ENCODE measurements at regions not wholly inside any gene's neighbourhood (a gene's known extent, or its start where the extent isn't known, plus 50 kb on each side); places are given as distances from the start of the nearest gene placed in this dataset.

- no peak for DNase-seq (ENCODE audit: low read depth)
- no peak overlapping the region for H3K4me3 ChIP-seq (ENCODE audit: control insufficient read depth, low read depth, low read length)
- no peak for TF ChIP-seq CTCF (IDR thresholded peaks at IDR 0.05; ENCODE audit: control insufficient read depth, insufficient read depth, low read depth, low read length, missing control alignments)
Observed at GRCh38 chr1:244313346-244313745, 138.4 kb downstream of the ADSS2 start.

DNA sequence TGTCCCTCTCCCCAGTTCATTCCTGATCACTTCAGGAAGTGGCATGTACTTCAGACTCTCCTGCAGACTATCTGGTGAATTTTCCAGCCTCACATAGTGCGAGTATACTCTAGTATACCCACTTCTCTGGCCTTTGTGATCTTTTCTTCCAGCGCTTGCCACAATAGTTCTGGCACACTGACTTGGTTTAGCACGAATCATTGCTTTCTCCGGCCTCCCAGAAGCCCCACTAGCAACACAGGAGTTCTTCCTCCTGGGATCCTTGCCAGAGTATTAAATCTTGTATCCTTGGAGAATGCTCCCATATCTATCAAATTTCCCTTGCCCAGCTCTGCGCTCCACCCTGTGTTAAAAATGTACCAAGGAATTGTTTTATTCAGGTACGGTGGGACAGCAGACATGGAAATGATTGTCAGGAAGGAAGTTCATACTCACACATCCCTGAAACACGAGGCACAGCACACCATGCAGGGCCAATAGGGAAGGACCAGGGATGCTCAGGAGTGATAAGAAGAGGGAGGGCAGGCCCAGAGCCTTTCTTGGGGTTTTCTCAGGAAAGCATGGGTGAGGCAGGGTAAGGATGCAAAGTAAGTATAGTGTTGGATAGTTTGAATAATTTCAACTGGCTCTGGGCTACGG, 136.7 kb downstream of the ADSS2 start:
- no peak overlapping the region for H3K4me3 ChIP-seq (ENCODE audit: control insufficient read depth, low read depth, low read length)
- TF ChIP-seq CTCF (IDR thresholded peaks at IDR 0.05; ENCODE audit: control insufficient read depth, insufficient read depth, low read depth, low read length, missing control alignments) = no peak
- DNase-seq (ENCODE audit: low read depth) = no peak

- no peak for DNase-seq (ENCODE audit: low read depth)
- TF ChIP-seq CTCF (IDR thresholded peaks at IDR 0.05; ENCODE audit: control insufficient read depth, insufficient read depth, low read depth, low read length, missing control alignments) = no peak
- no peak overlapping the region for H3K4me3 ChIP-seq (ENCODE audit: control insufficient read depth, low read depth, low read length)
Observed at GRCh38 chr1:244315996-244316395, 135.7 kb downstream of the ADSS2 start.

GRCh38 chr1:244316407-244316806, 135.3 kb downstream of the ADSS2 start:
- H3K4me3 ChIP-seq (ENCODE audit: control insufficient read depth, low read depth, low read length) = no peak overlapping the region
- DNase-seq (ENCODE audit: low read depth) = no peak
- TF ChIP-seq CTCF (IDR thresholded peaks at IDR 0.05; ENCODE audit: control insufficient read depth, insufficient read depth, low read depth, low read length, missing control alignments) = no peak

DNA sequence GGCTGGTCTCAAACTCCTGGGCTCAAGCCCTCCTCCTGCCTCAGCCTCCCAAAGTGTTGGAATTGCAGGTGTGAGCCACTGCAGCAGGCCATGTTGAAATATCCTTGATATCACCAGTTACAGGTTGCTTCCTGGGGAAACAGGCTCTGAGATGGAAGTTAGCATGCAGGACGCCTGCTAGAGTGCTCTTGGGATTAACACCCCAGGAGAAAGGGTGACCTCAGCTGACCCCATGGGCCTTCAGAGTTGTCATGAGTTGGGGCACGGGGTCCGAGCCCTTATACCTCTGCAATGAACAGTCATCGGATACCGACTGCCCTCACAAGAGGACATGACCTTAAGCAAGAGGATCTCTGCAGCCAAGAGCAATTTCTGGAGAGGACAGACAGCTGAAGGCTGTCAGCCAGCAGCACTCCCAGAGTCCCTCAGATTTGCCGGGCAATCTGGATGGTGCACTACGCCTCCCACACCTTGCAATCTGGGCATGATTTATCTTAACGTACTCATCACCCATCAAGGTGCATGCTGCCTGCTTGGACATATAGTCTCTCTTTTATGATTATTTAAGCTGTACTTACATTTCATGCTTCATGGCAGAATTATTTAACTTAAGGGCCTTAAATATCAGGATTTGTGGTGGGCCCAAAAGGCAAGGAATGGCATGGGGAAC, 134.6 kb downstream of the ADSS2 start:
- no peak for TF ChIP-seq CTCF (IDR thresholded peaks at IDR 0.05; ENCODE audit: control insufficient read depth, insufficient read depth, low read depth, low read length, missing control alignments)
- H3K4me3 ChIP-seq (ENCODE audit: control insufficient read depth, low read depth, low read length) = no peak overlapping the region
- DNase-seq (ENCODE audit: low read depth) = no peak

GRCh38 chr1:244318078-244318477, 133.6 kb downstream of the ADSS2 start:
- TF ChIP-seq CTCF (IDR thresholded peaks at IDR 0.05; ENCODE audit: control insufficient read depth, insufficient read depth, low read depth, low read length, missing control alignments) = no peak
- no peak overlapping the region for H3K4me3 ChIP-seq (ENCODE audit: control insufficient read depth, low read depth, low read length)
- DNase-seq (ENCODE audit: low read depth) = no peak
